ENCODE measurements at regions not wholly inside any gene's neighbourhood (a gene's known extent, or its start where the extent isn't known, plus 50 kb on each side); places are given as distances from the start of the nearest gene placed in this dataset.

GRCh38 chr5:39521098-39521860, 96.5 kb upstream of the DAB2 start:
- no peaks in the 10 kb centered on the region for H3K27me3 ChIP-seq (ENCODE audit: control insufficient read depth, insufficient read depth)
- peaks cover 7% of the 10 kb centered on the region for H3K9me3 ChIP-seq (ENCODE audit: control insufficient read depth, low read length)
- no peak overlapping the region for H3K4me3 ChIP-seq (ENCODE audit: low read length)
- no peak overlapping the region for H3K27ac ChIP-seq (ENCODE audit: low read length)
- intact Hi-C loops (cut with DNase I), result loop anchor here in 1 of 4 donors (10.0 kb wide), 1 partner anchor 96 kb away; the partner anchor contains the start of gene DAB2
- no peak for ATAC-seq
- 87% methylated on average over 2 of the region's 2 CpGs for WGBS
- DNase-seq, result no peak
- no peaks in the 10 kb centered on the region for H3K4me1 ChIP-seq (ENCODE audit: control insufficient read depth, insufficient read depth, low read length)

GRCh38 chr5:39520232-39520572, 95.4 kb upstream of the DAB2 start:
- Histone ChIP-seq H3K4me1 (ENCODE audit: control insufficient read depth, insufficient read depth, low read length) (no peaks in the 10 kb centered on the region), H3K27me3 (ENCODE audit: control insufficient read depth, insufficient read depth) (no peaks in the 10 kb centered on the region), H3K27ac (ENCODE audit: low read length) (no peak overlapping the region), H3K9me3 (ENCODE audit: control insufficient read depth, low read length) (peaks cover 7% of the 10 kb centered on the region), H3K4me3 (ENCODE audit: low read length) (peak overlapping the region; percentile 35)
- 27% methylated on average over 3 of the region's 3 CpGs for WGBS
- DNase-seq (no peak), ATAC-seq (peak; percentile 76 to 80)
- intact Hi-C loops (cut with DNase I), result loop anchor here in 1 of 4 donors (10.0 kb wide), 1 partner anchor 95 kb away; the partner anchor contains the start of gene DAB2

GRCh38 chr5:39519566-39520231, 94.9 kb upstream of the DAB2 start:
- Histone ChIP-seq H3K27me3 (ENCODE audit: control insufficient read depth, insufficient read depth) (no peaks in the 10 kb centered on the region), H3K4me3 (ENCODE audit: low read length) (no peak overlapping the region), H3K27ac (ENCODE audit: low read length) (no peak overlapping the region), H3K9me3 (ENCODE audit: control insufficient read depth, low read length) (peaks cover 7% of the 10 kb centered on the region), H3K4me1 (ENCODE audit: control insufficient read depth, insufficient read depth, low read length) (no peaks in the 10 kb centered on the region)
- 40% methylated on average over 3 of the region's 3 CpGs for WGBS
- intact Hi-C loops (cut with DNase I), result loop anchor here in 1 of 4 donors (10.0 kb wide), 1 partner anchor 95 kb away; the partner anchor contains the start of gene DAB2
- DNase-seq, result no peak
- ATAC-seq, result peak; percentile 57 to 60

GRCh38 chr5:39519079-39519478, 94.3 kb upstream of the DAB2 start:
- Histone ChIP-seq H3K4me3 (ENCODE audit: low read length) (no peak overlapping the region), H3K27ac (ENCODE audit: low read length) (no peak overlapping the region), H3K4me1 (ENCODE audit: control insufficient read depth, insufficient read depth, low read length) (no peaks in the 10 kb centered on the region), H3K27me3 (ENCODE audit: control insufficient read depth, insufficient read depth) (no peaks in the 10 kb centered on the region), H3K9me3 (ENCODE audit: control insufficient read depth, low read length) (peaks cover 7% of the 10 kb centered on the region)
- DNase-seq (no peak), ATAC-seq (no peak)
- intact Hi-C loops (cut with DNase I), result no loop called here

- intact Hi-C loops (cut with DNase I), result no loop called here
- Histone ChIP-seq H3K9me3 (ENCODE audit: control insufficient read depth, low read length) (peaks cover 7% of the 10 kb centered on the region), H3K4me1 (ENCODE audit: control insufficient read depth, insufficient read depth, low read length) (no peaks in the 10 kb centered on the region), H3K27me3 (ENCODE audit: control insufficient read depth, insufficient read depth) (no peaks in the 10 kb centered on the region), H3K27ac (ENCODE audit: low read length) (no peak overlapping the region), H3K4me3 (ENCODE audit: low read length) (no peak overlapping the region)
- DNase-seq (no peak), ATAC-seq (no peak)
- WGBS, result 46% methylated on average over 3 of the region's 3 CpGs
Observed at GRCh38 chr5:39518516-39518915, 93.7 kb upstream of the DAB2 start.

- ATAC-seq, result no peak
- H3K27ac ChIP-seq (ENCODE audit: low read length), result no peak overlapping the region
- no peaks in the 10 kb centered on the region for H3K27me3 ChIP-seq (ENCODE audit: control insufficient read depth, insufficient read depth)
- DNase-seq, result no peak
- H3K4me3 ChIP-seq (ENCODE audit: low read length), result no peak overlapping the region
- H3K9me3 ChIP-seq (ENCODE audit: control insufficient read depth, low read length), result peaks cover 7% of the 10 kb centered on the region
- intact Hi-C loops (cut with DNase I), result no loop called here
- H3K4me1 ChIP-seq (ENCODE audit: control insufficient read depth, insufficient read depth, low read length), result no peaks in the 10 kb centered on the region
Observed at GRCh38 chr5:39517800-39518199, 93.0 kb upstream of the DAB2 start.

- Histone ChIP-seq H3K4me1 (ENCODE audit: control insufficient read depth, insufficient read depth, low read length) (no peaks in the 10 kb centered on the region), H3K9me3 (ENCODE audit: control insufficient read depth, low read length) (peaks cover 4% of the 10 kb centered on the region), H3K27me3 (ENCODE audit: control insufficient read depth, insufficient read depth) (no peaks in the 10 kb centered on the region), H3K27ac (ENCODE audit: low read length) (no peak overlapping the region), H3K4me3 (ENCODE audit: low read length) (no peak overlapping the region)
- no peak for DNase-seq
- 84% methylated on average over 4 of the region's 4 CpGs for WGBS
- ATAC-seq, result no peak
- intact Hi-C loops (cut with DNase I), result no loop called here
Observed at GRCh38 chr5:39515881-39516280, 91.1 kb upstream of the DAB2 start.

GRCh38 chr5:39513236-39513635, 88.5 kb upstream of the DAB2 start:
- ATAC-seq, result no peak
- Histone ChIP-seq H3K4me1 (ENCODE audit: control insufficient read depth, insufficient read depth, low read length) (no peaks in the 10 kb centered on the region), H3K27ac (ENCODE audit: low read length) (no peak overlapping the region), H3K27me3 (ENCODE audit: control insufficient read depth, insufficient read depth) (no peaks in the 10 kb centered on the region), H3K4me3 (ENCODE audit: low read length) (no peak overlapping the region), H3K9me3 (ENCODE audit: control insufficient read depth, low read length) (peaks cover 4% of the 10 kb centered on the region)
- DNase-seq, result no peak
- intact Hi-C loops (cut with DNase I), result no loop called here
- WGBS, result 89% methylated on average over 1 of the region's 1 CpG

GRCh38 chr5:39506211-39506610, 81.4 kb upstream of the DAB2 start:
- H3K4me3 ChIP-seq (ENCODE audit: low read length), result no peak overlapping the region
- ATAC-seq (peak in 1 of 2 donors; percentile 41), DNase-seq (peak in 1 of 3 donors; percentile 52)
- peaks cover 7% of the 10 kb centered on the region for H3K9me3 ChIP-seq (ENCODE audit: control insufficient read depth, low read length)
- H3K27ac ChIP-seq (ENCODE audit: low read length), result no peak overlapping the region
- WGBS, result 76% methylated on average over 5 of the region's 5 CpGs
- intact Hi-C loops (cut with DNase I), result no loop called here
- no peaks in the 10 kb centered on the region for H3K27me3 ChIP-seq (ENCODE audit: control insufficient read depth, insufficient read depth)
- H3K4me1 ChIP-seq (ENCODE audit: control insufficient read depth, insufficient read depth, low read length), result peaks cover 7% of the 10 kb centered on the region

GRCh38 chr5:39505791-39506190, 81.0 kb upstream of the DAB2 start:
- 63% methylated on average over 5 of the region's 5 CpGs for WGBS
- peaks cover 7% of the 10 kb centered on the region for H3K4me1 ChIP-seq (ENCODE audit: control insufficient read depth, insufficient read depth, low read length)
- ATAC-seq, result peak; percentile 46 to 79
- no peaks in the 10 kb centered on the region for H3K27me3 ChIP-seq (ENCODE audit: control insufficient read depth, insufficient read depth)
- no peak overlapping the region for H3K4me3 ChIP-seq (ENCODE audit: low read length)
- intact Hi-C loops (cut with DNase I), result no loop called here
- peak; percentile 28 to 61 (median 44) for DNase-seq
- no peak overlapping the region for H3K27ac ChIP-seq (ENCODE audit: low read length)
- peaks cover 7% of the 10 kb centered on the region for H3K9me3 ChIP-seq (ENCODE audit: control insufficient read depth, low read length)

- Histone ChIP-seq H3K4me1 (ENCODE audit: control insufficient read depth, insufficient read depth, low read length) (peaks cover 7% of the 10 kb centered on the region), H3K9me3 (ENCODE audit: control insufficient read depth, low read length) (peaks cover 7% of the 10 kb centered on the region), H3K27ac (ENCODE audit: low read length) (no peak overlapping the region), H3K27me3 (ENCODE audit: control insufficient read depth, insufficient read depth) (no peaks in the 10 kb centered on the region), H3K4me3 (ENCODE audit: low read length) (no peak overlapping the region)
- intact Hi-C loops (cut with DNase I), result no loop called here
- DNase-seq, result no peak
- no peak for ATAC-seq
Observed at GRCh38 chr5:39505363-39505762, 80.6 kb upstream of the DAB2 start.

All from right cardiac atrium (tissue), 5 donors.